ENCODE measurements at regions not wholly inside any gene's neighbourhood (a gene's known extent, or its start where the extent isn't known, plus 50 kb on each side); places are given as distances from the start of the nearest gene placed in this dataset.

DNA sequence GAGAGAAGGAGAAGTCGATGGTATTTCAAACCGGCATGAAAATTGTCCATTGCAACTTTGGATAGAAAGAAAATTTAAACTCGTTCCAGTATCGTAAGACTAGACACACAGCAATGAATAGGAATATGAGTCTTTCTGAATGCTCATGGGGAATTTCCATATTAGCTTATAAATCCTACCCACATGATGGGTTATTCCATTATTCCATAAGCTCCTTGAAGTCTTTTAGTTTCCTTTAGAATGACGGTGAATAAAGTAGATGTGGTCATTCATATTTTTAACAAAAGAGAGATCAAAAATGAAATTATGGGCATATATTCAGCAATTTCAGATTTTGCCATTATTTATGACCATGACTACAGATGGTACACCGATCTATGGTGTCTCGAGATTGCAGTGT, 163.4 kb upstream of the HMGA2 start:
- Histone ChIP-seq H3K36me3 (no peaks in the 10 kb centered on the region), H3K4me1 (no peaks in the 10 kb centered on the region), H3K27ac (no peak overlapping the region), H3K27me3 (no peaks in the 10 kb centered on the region), H3K9me3 (no peaks in the 10 kb centered on the region), H3K4me3 (no peak overlapping the region)
- TF ChIP-seq, protein P1, sequence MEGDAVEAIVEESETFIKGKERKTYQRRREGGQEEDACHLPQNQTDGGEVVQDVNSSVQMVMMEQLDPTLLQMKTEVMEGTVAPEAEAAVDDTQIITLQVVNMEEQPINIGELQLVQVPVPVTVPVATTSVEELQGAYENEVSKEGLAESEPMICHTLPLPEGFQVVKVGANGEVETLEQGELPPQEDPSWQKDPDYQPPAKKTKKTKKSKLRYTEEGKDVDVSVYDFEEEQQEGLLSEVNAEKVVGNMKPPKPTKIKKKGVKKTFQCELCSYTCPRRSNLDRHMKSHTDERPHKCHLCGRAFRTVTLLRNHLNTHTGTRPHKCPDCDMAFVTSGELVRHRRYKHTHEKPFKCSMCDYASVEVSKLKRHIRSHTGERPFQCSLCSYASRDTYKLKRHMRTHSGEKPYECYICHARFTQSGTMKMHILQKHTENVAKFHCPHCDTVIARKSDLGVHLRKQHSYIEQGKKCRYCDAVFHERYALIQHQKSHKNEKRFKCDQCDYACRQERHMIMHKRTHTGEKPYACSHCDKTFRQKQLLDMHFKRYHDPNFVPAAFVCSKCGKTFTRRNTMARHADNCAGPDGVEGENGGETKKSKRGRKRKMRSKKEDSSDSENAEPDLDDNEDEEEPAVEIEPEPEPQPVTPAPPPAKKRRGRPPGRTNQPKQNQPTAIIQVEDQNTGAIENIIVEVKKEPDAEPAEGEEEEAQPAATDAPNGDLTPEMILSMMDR (IDR thresholded peaks at IDR 0.05): no peak
- TF ChIP-seq POLR2A (IDR thresholded peaks at IDR 0.05): no peak
- no peak for DNase-seq
- intact Hi-C loops (cut with DNase I; ENCODE audit: low total_unique reads): no loop called here

DNA sequence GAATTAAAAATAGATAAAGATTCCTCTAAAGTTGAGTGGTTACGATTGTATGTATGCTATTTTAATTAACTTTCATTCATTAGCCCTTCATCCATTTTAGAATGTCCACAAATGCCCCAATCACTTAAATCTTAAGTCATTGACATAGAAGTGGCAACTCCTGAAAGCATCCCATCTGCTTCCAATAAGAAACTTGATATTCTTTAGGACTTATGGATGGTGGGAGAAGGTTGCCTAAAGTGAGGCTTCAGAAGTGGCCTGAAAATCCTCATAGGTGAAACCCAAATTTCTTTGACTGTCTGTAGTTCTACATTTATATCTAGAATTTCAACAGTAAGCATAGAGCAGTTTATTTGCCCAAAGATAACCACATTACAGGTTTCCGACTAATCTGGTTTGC, 161.7 kb upstream of the HMGA2 start:
- Histone ChIP-seq H3K9me3 (no peaks in the 10 kb centered on the region), H3K27ac (no peak overlapping the region), H3K27me3 (no peaks in the 10 kb centered on the region), H3K4me1 (no peaks in the 10 kb centered on the region), H3K4me3 (no peak overlapping the region), H3K36me3 (no peaks in the 10 kb centered on the region)
- DNase-seq: no peak
- intact Hi-C loops (cut with DNase I; ENCODE audit: low total_unique reads): no loop called here
- no peak for TF ChIP-seq POLR2A (IDR thresholded peaks at IDR 0.05)
- TF ChIP-seq, protein P1 (IDR thresholded peaks at IDR 0.05): no peak

DNA sequence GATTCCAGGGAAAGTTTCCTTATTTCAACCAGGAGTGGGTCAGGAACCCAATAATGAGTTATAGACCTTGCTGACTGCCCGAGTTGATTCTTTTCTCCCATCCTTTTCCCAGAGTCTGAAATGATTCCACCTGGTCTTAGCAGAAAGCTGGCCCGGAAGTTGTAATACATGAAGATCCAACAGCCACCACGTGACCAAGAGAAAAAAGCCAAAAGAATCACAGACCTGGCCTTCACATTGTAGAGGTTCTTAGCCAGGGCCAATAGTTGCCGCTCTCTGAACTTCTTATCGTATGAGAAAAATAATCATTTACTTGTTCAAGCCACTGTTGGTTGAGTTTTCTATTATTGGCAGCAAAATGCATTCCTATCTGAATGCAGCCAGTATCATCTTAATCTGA, 161.2 kb upstream of the HMGA2 start:
- H3K27me3 ChIP-seq: no peaks in the 10 kb centered on the region
- intact Hi-C loops (cut with DNase I; ENCODE audit: low total_unique reads): no loop called here
- no peaks in the 10 kb centered on the region for H3K9me3 ChIP-seq
- TF ChIP-seq POLR2A (IDR thresholded peaks at IDR 0.05): no peak
- TF ChIP-seq, protein P1 (IDR thresholded peaks at IDR 0.05): no peak
- no peaks in the 10 kb centered on the region for H3K36me3 ChIP-seq
- H3K4me1 ChIP-seq: no peaks in the 10 kb centered on the region
- H3K27ac ChIP-seq: no peak overlapping the region
- no peak overlapping the region for H3K4me3 ChIP-seq
- no peak for DNase-seq

DNA sequence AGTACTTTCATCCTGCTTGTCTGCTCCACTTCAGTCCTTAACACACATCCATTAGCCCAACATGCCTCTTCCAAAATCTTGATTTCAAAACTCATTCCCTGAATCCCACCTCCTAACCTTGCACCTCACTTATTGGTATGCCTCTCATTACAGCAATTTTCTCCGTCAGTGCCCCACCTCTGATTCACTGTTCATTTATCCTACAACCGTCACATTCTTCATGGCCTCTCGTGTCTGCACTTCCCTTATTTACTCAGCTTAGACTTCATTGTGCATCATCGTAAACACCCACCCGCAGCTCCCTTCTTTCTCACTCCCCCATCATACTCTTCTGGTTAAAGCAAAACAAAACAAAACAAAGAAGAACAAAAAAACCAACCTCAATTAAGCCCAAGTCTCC, 160.6 kb upstream of the HMGA2 start:
- intact Hi-C loops (cut with DNase I; ENCODE audit: low total_unique reads): no loop called here
- TF ChIP-seq POLR2A (IDR thresholded peaks at IDR 0.05): no peak
- TF ChIP-seq, protein P1 (IDR thresholded peaks at IDR 0.05): no peak
- Histone ChIP-seq H3K4me1 (no peaks in the 10 kb centered on the region), H3K27ac (no peak overlapping the region), H3K4me3 (no peak overlapping the region), H3K36me3 (no peaks in the 10 kb centered on the region), H3K9me3 (no peaks in the 10 kb centered on the region), H3K27me3 (no peaks in the 10 kb centered on the region)
- DNase-seq: no peak

DNA sequence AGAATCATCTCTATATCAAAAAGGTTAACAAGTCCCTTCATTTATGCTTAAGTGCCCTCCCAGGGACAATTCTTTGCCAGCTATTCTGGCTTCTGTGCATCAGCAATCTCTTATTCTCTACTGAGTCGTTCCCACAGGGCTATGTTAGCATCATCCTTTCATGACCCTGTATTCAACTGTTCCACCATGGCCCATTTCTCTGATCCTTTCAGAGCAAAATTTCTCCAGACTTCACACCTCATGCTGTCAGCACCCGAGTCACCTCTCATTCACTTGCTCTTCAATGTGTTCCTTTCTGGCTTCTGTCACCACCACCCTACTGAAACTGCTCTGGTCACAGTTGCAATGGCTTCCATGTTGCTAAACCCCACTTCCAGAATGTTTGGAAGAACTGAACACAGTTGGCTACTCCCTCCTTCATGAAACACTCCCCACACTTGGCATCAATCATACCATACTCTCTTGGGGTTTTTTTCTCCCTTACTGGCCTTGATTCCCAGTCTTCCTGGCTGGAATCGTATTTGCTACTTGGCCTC, 159.5 kb upstream of the HMGA2 start:
- Histone ChIP-seq H3K9me3 (no peaks in the 10 kb centered on the region), H3K36me3 (no peaks in the 10 kb centered on the region), H3K4me1 (no peaks in the 10 kb centered on the region), H3K27me3 (no peaks in the 10 kb centered on the region), H3K27ac (no peak overlapping the region), H3K4me3 (no peak overlapping the region)
- DNase-seq: no peak
- intact Hi-C loops (cut with DNase I; ENCODE audit: low total_unique reads): no loop called here
- no peak for TF ChIP-seq POLR2A (IDR thresholded peaks at IDR 0.05)
- TF ChIP-seq, protein P1 (IDR thresholded peaks at IDR 0.05): no peak

Measured in uterus (tissue), 3 donors.